ENCODE measurements at regions not wholly inside any gene's neighbourhood (a gene's known extent, or its start where the extent isn't known, plus 50 kb on each side); places are given as distances from the start of the nearest gene placed in this dataset.

DNA sequence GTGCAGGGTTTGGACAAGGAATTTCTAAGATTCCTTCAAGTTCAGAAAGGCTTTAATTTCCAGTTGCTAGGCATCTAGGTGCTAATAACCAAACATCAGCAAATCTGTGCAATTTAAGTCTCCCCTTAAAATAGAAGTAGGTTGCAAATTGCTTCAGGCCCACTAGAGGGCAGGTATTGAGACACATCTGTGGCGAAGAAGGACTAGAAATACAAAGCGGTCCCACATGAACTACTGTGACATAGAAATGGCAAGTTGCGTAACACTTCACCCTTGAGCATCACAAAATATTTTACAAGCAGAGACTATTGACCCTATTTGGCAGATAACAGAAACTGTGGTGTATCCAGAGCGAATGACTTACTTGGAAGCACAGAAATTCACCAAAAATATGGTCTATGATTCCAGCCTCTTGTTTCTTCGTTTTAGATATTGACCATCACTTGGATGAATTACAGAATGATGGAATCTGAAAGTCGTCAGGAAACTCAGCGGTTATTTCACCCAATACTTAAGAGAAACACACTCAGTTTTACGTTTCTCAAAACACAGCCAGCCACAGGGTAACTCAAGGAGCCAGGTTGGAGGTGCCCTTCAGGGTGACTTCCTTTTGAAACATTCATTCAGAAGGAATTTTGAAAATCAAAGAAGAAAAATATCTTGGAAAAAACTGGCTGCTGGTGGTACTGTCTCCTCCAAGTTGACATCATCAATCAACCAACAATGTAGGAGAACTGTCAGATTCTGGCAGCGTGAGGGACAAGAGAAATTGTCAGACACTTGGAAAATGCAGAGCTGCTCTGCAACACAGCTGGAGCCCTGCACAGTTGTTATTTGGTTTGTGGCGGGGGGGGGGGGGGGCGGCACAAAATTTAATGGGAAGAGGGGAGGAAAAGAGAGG is 256.3 kb upstream of the MINDY3 start:
- TF ChIP-seq, protein P1, sequence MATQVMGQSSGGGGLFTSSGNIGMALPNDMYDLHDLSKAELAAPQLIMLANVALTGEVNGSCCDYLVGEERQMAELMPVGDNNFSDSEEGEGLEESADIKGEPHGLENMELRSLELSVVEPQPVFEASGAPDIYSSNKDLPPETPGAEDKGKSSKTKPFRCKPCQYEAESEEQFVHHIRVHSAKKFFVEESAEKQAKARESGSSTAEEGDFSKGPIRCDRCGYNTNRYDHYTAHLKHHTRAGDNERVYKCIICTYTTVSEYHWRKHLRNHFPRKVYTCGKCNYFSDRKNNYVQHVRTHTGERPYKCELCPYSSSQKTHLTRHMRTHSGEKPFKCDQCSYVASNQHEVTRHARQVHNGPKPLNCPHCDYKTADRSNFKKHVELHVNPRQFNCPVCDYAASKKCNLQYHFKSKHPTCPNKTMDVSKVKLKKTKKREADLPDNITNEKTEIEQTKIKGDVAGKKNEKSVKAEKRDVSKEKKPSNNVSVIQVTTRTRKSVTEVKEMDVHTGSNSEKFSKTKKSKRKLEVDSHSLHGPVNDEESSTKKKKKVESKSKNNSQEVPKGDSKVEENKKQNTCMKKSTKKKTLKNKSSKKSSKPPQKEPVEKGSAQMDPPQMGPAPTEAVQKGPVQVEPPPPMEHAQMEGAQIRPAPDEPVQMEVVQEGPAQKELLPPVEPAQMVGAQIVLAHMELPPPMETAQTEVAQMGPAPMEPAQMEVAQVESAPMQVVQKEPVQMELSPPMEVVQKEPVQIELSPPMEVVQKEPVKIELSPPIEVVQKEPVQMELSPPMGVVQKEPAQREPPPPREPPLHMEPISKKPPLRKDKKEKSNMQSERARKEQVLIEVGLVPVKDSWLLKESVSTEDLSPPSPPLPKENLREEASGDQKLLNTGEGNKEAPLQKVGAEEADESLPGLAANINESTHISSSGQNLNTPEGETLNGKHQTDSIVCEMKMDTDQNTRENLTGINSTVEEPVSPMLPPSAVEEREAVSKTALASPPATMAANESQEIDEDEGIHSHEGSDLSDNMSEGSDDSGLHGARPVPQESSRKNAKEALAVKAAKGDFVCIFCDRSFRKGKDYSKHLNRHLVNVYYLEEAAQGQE (IDR thresholded peaks at IDR 0.05; ENCODE audit: insufficient replicate concordance, low read depth), result no peak
- no peak for TF ChIP-seq CTCF (IDR thresholded peaks at IDR 0.05; ENCODE audit: insufficient read depth, low read length)
- TF ChIP-seq GABPA (IDR thresholded peaks at IDR 0.05; ENCODE audit: low read depth), result no peak
- TF ChIP-seq POLR2AphosphoS5 (IDR thresholded peaks at IDR 0.05; ENCODE audit: low read depth), result no peak
- no peak for TF ChIP-seq SPI1 (IDR thresholded peaks at IDR 0.05; ENCODE audit: borderline replicate concordance, low read depth)
- H3K27ac ChIP-seq (replicated peaks), result no peak overlapping the region
- no peaks in the 10 kb centered on the region for H3K27me3 ChIP-seq (ENCODE audit: insufficient read depth, poor library complexity, severe bottlenecking)
- no peak overlapping the region for H3K4me3 ChIP-seq (replicated peaks; ENCODE audit: insufficient read depth, low read length)
- peak in 1 of 2 experiments; percentile 1 for DNase-seq (ENCODE audit: low read depth in 1 of 2, low spot score in 1 of 2)

- H3K4me3 ChIP-seq (replicated peaks; ENCODE audit: insufficient read depth, low read length), result no peak overlapping the region
- no peak for DNase-seq (ENCODE audit: low read depth in 1 of 2, low spot score in 1 of 2)
- TF ChIP-seq CTCF (IDR thresholded peaks at IDR 0.05; ENCODE audit: insufficient read depth, low read length), result no peak
- no peak for TF ChIP-seq GABPA (IDR thresholded peaks at IDR 0.05; ENCODE audit: low read depth)
- TF ChIP-seq, protein P1 (IDR thresholded peaks at IDR 0.05; ENCODE audit: insufficient replicate concordance, low read depth), result no peak
- no peak for TF ChIP-seq POLR2AphosphoS5 (IDR thresholded peaks at IDR 0.05; ENCODE audit: low read depth)
- no peak for TF ChIP-seq SPI1 (IDR thresholded peaks at IDR 0.05; ENCODE audit: borderline replicate concordance, low read depth)
- no peaks in the 10 kb centered on the region for H3K27me3 ChIP-seq (ENCODE audit: insufficient read depth, poor library complexity, severe bottlenecking)
- H3K27ac ChIP-seq (replicated peaks), result no peak overlapping the region
Observed at GRCh38 chr10:16117305-16117695, 257.0 kb upstream of the MINDY3 start.

GRCh38 chr10:16119445-16119844 is 259.1 kb upstream of the MINDY3 start:
- DNase-seq (ENCODE audit: low read depth in 1 of 2, low spot score in 1 of 2), result no peak
- H3K4me3 ChIP-seq (replicated peaks; ENCODE audit: insufficient read depth, low read length), result no peak overlapping the region
- TF ChIP-seq SPI1 (IDR thresholded peaks at IDR 0.05; ENCODE audit: borderline replicate concordance, low read depth), result no peak
- TF ChIP-seq, protein P1 (IDR thresholded peaks at IDR 0.05; ENCODE audit: insufficient replicate concordance, low read depth), result peak; percentile 43
- H3K27ac ChIP-seq (replicated peaks), result no peak overlapping the region
- H3K27me3 ChIP-seq (ENCODE audit: insufficient read depth, poor library complexity, severe bottlenecking), result no peaks in the 10 kb centered on the region
